Activated CD4-positive, CD25-positive, alpha-beta regulatory T cell treated with anti-CD3 and anti-CD28 coated beads, Interleukin-2, amount 50 U/mL, for 16 hours (primary cell): ENCODE measurements at regions not wholly inside any gene's neighbourhood (a gene's known extent, or its start where the extent isn't known, plus 50 kb on each side); places are given as distances from the start of the nearest gene placed in this dataset.

Experiments used
- DNase-seq: peaks from one replicate; pipeline ENCODE4 v3.0.0-alpha.2; 2020; ENCODE audit warnings: low read depth, low spot score

GRCh38 chr6:6376845-6377244 is 56.4 kb upstream of the F13A1 start:
- no peak for DNase-seq

- DNase-seq, result no peak
These were observed 57.2 kb upstream of the F13A1 start for GRCh38 chr6:6377621-6378020.

GRCh38 chr6:6379573-6379972 is 59.1 kb upstream of the F13A1 start:
- no peak for DNase-seq

- no peak for DNase-seq
These were observed 64.1 kb upstream of the F13A1 start for GRCh38 chr6:6384520-6384919.

- DNase-seq, result no peak
These were observed 65.5 kb upstream of the F13A1 start for GRCh38 chr6:6386010-6386409.

- no peak for DNase-seq
These were observed 70.6 kb upstream of the F13A1 start for GRCh38 chr6:6390849-6391602.

- DNase-seq, result no peak
These were observed 72.0 kb upstream of the F13A1 start for GRCh38 chr6:6392214-6393068.

- no peak for DNase-seq
These were observed 72.6 kb upstream of the F13A1 start for GRCh38 chr6:6393069-6393529.

GRCh38 chr6:6395581-6396197 is 75.2 kb upstream of the F13A1 start:
- DNase-seq, result no peak

- DNase-seq, result no peak
These were observed 77.4 kb upstream of the F13A1 start for GRCh38 chr6:6397842-6398241.

GRCh38 chr6:6399568-6399967 is 79.1 kb upstream of the F13A1 start:
- no peak for DNase-seq

- no peak for DNase-seq
These were observed 80.9 kb upstream of the F13A1 start for GRCh38 chr6:6401401-6401800.

- no peak for DNase-seq
These were observed 81.5 kb upstream of the F13A1 start for GRCh38 chr6:6402006-6402405.

GRCh38 chr6:6402591-6402990 is 82.1 kb upstream of the F13A1 start:
- DNase-seq, result no peak

GRCh38 chr6:6405031-6405430 is 84.6 kb upstream of the F13A1 start:
- no peak for DNase-seq

GRCh38 chr6:6405997-6406714 is 85.7 kb upstream of the F13A1 start:
- DNase-seq, result no peak

- no peak for DNase-seq
These were observed 86.2 kb upstream of the F13A1 start for GRCh38 chr6:6406715-6407070.

GRCh38 chr6:6407071-6407741 is 86.7 kb upstream of the F13A1 start:
- DNase-seq, result no peak

GRCh38 chr6:6409397-6410030 is 89.1 kb upstream of the F13A1 start:
- no peak for DNase-seq

- no peak for DNase-seq
These were observed 90.7 kb upstream of the F13A1 start for GRCh38 chr6:6411115-6411514.

GRCh38 chr6:6412221-6412620 is 91.8 kb upstream of the F13A1 start:
- no peak for DNase-seq
